Right lobe of liver (tissue), 4 donors: ENCODE measurements at regions not wholly inside any gene's neighbourhood (a gene's known extent, or its start where the extent isn't known, plus 50 kb on each side); places are given as distances from the start of the nearest gene placed in this dataset.

Source experiments
- CTCF ChIP-seq, 4 donors: fragments of 200-600 bp in 3 of 4; fragments of 450-650 bp in 1 of 4; IDR thresholded peaks; one replicate each; pipeline versions ENCODE4 v1.5.1 to v1.8.0; 2016 to 2022; ENCODE audit warnings: antibody characterized with exemption in 4 of 4, mild to moderate bottlenecking in 2 of 4
- POLR2A ChIP-seq: fragments of 450-650 bp; IDR thresholded peaks from one replicate; pipeline ENCODE4 v1.6.1; 2017; ENCODE audit warnings: antibody characterized with exemption, mild to moderate bottlenecking
- donor health status: DM: no; HTN: no; CAD: no.
- donor health status: DM: no; HTN: no; CAD: no.
- donor health status: DM: no; HTN: yes; CAD: no.

GRCh38 chr11:112617977-112618826 is 343.0 kb upstream of the NCAM1 start:
- no peak for TF ChIP-seq CTCF (IDR thresholded peaks at IDR 0.05)
- TF ChIP-seq POLR2A: no peak
